Keratinocyte (primary cell): ENCODE measurements at regions not wholly inside any gene's neighbourhood (a gene's known extent, or its start where the extent isn't known, plus 50 kb on each side); places are given as distances from the start of the nearest gene placed in this dataset.
"Not testable (repeated sequence)": the region's sequence is repeated elsewhere in the genome, so short reads cannot be mapped to it uniquely, and the experiment has no call there.

Experiments used
- DNase-seq: peaks from one replicate; pipeline ENCODE4 v3.0.0-alpha.2; 2011; ENCODE audit warnings: low read depth, missing footprints, low spot score
- FAIRE-seq: peaks from 2 replicates; lab custom pipeline; 2011; peaks lifted over from hg19 to GRCh38; lab: Jason Lieb, UNC
- H2AFZ ChIP-seq: 2 replicates; pipeline ENCODE4 v1.6.0; 2012; ENCODE audit warnings: low read length, control low read depth, inconsistent platforms; ENCODE audit not compliant: control insufficient read depth
- H3K27ac ChIP-seq: 2 replicates; pipeline ENCODE4 v1.5.1; 2011; ENCODE audit warnings: low read length; ENCODE audit not compliant: control insufficient read depth, insufficient read depth
- H3K27me3 ChIP-seq: 3 replicates; pipeline ENCODE4 v1.6.0; 2011; ENCODE audit warnings: low read length; ENCODE audit not compliant: control insufficient read depth, insufficient read depth; ENCODE audit errors: extremely low read depth
- H3K36me3 ChIP-seq, 2 experiments: 2 replicates in 1 of 2; 3 replicates in 1 of 2; pipeline ENCODE4 v1.5.1; 2011; ENCODE audit warnings: low read length in 2 of 2, mild to moderate bottlenecking in 1 of 2; ENCODE audit not compliant: control insufficient read depth in 2 of 2, insufficient read depth in 2 of 2; ENCODE audit errors: extremely low read depth in 1 of 2
- H3K4me1 ChIP-seq: 3 replicates; pipeline ENCODE4 v1.5.1; 2011; ENCODE audit warnings: low read length; ENCODE audit not compliant: control insufficient read depth, insufficient read depth; ENCODE audit errors: extremely low read depth
- H3K4me2 ChIP-seq: 3 replicates; pipeline ENCODE4 v1.6.0; 2011; ENCODE audit warnings: low read depth, low read length; ENCODE audit not compliant: control insufficient read depth, insufficient read depth; ENCODE audit errors: extremely low read depth
- H3K4me3 ChIP-seq, 3 experiments: fragments of 200-600 bp in 1 of 3; sonication (generic) in 1 of 3; 2 replicates in 2 of 3; 3 replicates in 1 of 3; pipeline ENCODE4 v1.5.1; 2011 to 2016; ENCODE audit warnings: low read length in 3 of 3, mild to moderate bottlenecking in 3 of 3, control low read depth in 2 of 3, inconsistent platforms in 1 of 3, low read depth in 1 of 3, mixed read lengths in 1 of 3, mixed run types in 1 of 3, moderate library complexity in 1 of 3; ENCODE audit not compliant: control insufficient read depth in 2 of 3, insufficient read depth in 2 of 3; ENCODE audit errors: extremely low read depth in 1 of 3
- H3K79me2 ChIP-seq: 2 replicates; pipeline ENCODE4 v1.6.0; 2012; ENCODE audit warnings: low read length; ENCODE audit not compliant: control insufficient read depth, insufficient read depth
- H3K9ac ChIP-seq: 3 replicates; pipeline ENCODE4 v1.6.0; 2011; ENCODE audit warnings: low read length; ENCODE audit not compliant: control insufficient read depth, insufficient read depth; ENCODE audit errors: extremely low read depth
- H3K9me1 ChIP-seq: 3 replicates; pipeline ENCODE4 v1.6.0; 2011; ENCODE audit warnings: low read length; ENCODE audit not compliant: control insufficient read depth, insufficient read depth; ENCODE audit errors: extremely low read depth
- H3K9me3 ChIP-seq: 2 replicates; pipeline ENCODE4 v1.5.1; 2012; ENCODE audit warnings: low read depth, low read length; ENCODE audit not compliant: control insufficient read depth
- H4K20me1 ChIP-seq: 3 replicates; pipeline ENCODE4 v1.6.0; 2011; ENCODE audit warnings: low read length; ENCODE audit not compliant: control insufficient read depth, insufficient read depth; ENCODE audit errors: extremely low read depth
- EZH2 ChIP-seq: IDR thresholded peaks from one replicate; pipeline ENCODE4 v1.6.1; 2012; ENCODE audit warnings: inconsistent platforms, mild to moderate bottlenecking, low read length, moderate library complexity
- dilution Hi-C: fragments of 300-500 bp; cut with MboI; formaldehyde crosslinking; loops from one replicate; pipeline ENCODE4 v1.7.0; 2020; ENCODE audit warnings: low sequenced_read_pairs; ENCODE audit not compliant: extremely low pct_ligation_motif_present
- TF ChIP-seq, protein P1 (sequence below), 3 experiments: IDR thresholded peaks in 1 of 3; conservative IDR thresholded peaks in 1 of 3; optimal IDR thresholded peaks in 1 of 3; 2 replicates in 2 of 3; 3 replicates in 1 of 3; pipeline versions ENCODE3 to v1.5.1; 2011; ENCODE audit warnings: low read length in 3 of 3, mild to moderate bottlenecking in 3 of 3, moderate library complexity in 2 of 3, control low read depth in 1 of 3, inconsistent platforms in 1 of 3; ENCODE audit not compliant: insufficient read depth in 2 of 3; ENCODE audit errors: extremely low read depth in 1 of 3

DNA sequence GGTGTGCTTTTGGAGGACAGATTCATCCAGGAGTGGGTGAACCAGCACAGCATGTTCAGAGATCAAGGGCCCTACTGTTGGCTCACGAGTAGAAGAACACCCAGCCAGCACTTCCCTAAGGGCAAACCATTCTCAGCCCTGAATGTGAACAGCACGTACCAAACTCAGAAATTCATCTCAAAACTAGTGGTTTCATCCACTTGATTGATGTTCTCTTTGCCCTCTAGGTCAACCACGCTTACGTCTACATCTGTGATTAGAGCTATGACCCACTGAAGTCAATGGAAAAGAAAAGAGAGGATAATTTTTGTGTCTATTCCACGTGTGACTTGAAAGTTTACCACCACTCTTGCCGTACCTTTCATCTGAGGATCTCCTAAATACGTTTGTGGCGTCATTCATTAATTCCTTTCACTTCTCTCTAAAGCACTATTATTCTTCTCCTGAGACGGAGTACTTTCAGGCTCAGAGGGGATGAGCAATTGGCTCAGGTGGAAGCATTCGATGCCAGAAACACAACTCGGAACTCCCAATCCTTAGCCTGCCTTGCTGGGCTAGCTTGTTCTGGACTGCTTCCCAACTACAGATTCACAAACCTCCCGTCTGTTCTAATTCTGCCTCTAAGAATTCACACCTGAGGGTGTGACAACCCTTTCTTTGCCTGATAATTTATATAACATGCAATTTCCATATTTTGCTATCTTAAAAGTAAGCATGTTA, 57.3 kb upstream of the HIVEP3 start:
- no peak overlapping the region for H3K4me3 ChIP-seq
- H3K27me3 ChIP-seq: peaks cover 3% of the 10 kb centered on the region
- dilution Hi-C loops: no loop called here
- H3K4me1 ChIP-seq: no peaks in the 10 kb centered on the region
- no peaks in the 10 kb centered on the region for H3K79me2 ChIP-seq
- peak; percentile 39 for FAIRE-seq
- H4K20me1 ChIP-seq: no peaks in the 10 kb centered on the region
- H2AFZ ChIP-seq: no peak overlapping the region
- DNase-seq: no peak
- no peaks in the 10 kb centered on the region for H3K36me3 ChIP-seq
- H3K9me3 ChIP-seq: no peaks in the 10 kb centered on the region
- TF ChIP-seq, protein P1, sequence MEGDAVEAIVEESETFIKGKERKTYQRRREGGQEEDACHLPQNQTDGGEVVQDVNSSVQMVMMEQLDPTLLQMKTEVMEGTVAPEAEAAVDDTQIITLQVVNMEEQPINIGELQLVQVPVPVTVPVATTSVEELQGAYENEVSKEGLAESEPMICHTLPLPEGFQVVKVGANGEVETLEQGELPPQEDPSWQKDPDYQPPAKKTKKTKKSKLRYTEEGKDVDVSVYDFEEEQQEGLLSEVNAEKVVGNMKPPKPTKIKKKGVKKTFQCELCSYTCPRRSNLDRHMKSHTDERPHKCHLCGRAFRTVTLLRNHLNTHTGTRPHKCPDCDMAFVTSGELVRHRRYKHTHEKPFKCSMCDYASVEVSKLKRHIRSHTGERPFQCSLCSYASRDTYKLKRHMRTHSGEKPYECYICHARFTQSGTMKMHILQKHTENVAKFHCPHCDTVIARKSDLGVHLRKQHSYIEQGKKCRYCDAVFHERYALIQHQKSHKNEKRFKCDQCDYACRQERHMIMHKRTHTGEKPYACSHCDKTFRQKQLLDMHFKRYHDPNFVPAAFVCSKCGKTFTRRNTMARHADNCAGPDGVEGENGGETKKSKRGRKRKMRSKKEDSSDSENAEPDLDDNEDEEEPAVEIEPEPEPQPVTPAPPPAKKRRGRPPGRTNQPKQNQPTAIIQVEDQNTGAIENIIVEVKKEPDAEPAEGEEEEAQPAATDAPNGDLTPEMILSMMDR (optimal IDR thresholded peaks at IDR 0.05 in 1 of 3, IDR thresholded peaks at IDR 0.05 in 1 of 3, conservative IDR thresholded peaks at IDR 0.05 in 1 of 3; ENCODE audit: extremely low read depth in 1 of 3, insufficient read depth in 2 of 3, low read length in 3 of 3): no peak
- TF ChIP-seq EZH2: no peak
- no peak overlapping the region for H3K27ac ChIP-seq
- H3K9ac ChIP-seq: no peak overlapping the region
- no peaks in the 10 kb centered on the region for H3K9me1 ChIP-seq
- no peak overlapping the region for H3K4me2 ChIP-seq

DNA sequence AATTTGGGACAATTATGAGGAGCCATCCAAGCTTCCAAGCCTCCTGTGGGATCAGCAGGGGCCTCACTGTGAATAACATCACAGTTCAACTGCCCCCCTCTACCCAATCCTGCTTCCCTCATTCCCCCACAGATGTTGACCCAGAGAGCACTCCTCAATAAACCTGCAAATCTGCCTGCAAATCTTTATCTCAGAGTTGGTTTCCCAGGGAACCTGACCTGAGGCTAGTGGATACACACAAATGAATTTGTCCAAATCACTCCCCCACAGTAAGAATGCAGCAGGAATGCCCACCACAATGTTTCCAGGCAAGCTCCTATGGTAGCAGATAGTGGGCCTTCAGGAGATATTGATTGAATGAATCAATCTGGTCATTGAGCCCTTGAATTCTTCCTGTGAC, 56.4 kb upstream of the HIVEP3 start:
- no peak for FAIRE-seq

DNA sequence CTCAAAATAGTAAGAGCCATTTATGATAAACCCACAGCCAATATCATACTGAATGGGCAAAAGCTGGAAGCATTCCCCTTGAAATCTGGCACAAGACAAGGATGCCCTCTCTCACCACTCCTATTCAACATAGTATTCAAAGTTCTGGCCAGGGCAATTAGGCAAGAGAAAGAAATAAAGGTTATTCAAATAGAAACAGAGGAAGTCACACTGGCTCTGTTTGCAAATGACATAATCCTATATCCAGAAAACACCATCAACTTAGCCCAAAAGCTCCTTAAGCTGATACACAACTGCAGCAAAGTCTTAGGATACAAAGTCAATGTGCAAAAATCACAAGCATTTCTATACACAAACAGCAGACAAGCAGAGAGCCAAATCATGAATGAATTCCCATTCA, 49.8 kb upstream of the HIVEP3 start:
- H3K4me3 ChIP-seq, H3K27me3 ChIP-seq, H3K9me3 ChIP-seq, H2AFZ ChIP-seq, dilution Hi-C loops, FAIRE-seq, H3K27ac ChIP-seq, H3K36me3 ChIP-seq, H3K4me1 ChIP-seq, H3K4me2 ChIP-seq, H3K79me2 ChIP-seq, H3K9me1 ChIP-seq, H4K20me1 ChIP-seq, DNase-seq, H3K9ac ChIP-seq: not testable (repeated sequence)

More for the DNA sequence above, 56.4 kb upstream of the HIVEP3 start:
- no peak overlapping the region for H3K4me3 ChIP-seq
- H2AFZ ChIP-seq: no peak overlapping the region
- no peaks in the 10 kb centered on the region for H3K9me3 ChIP-seq
- no peaks in the 10 kb centered on the region for H3K36me3 ChIP-seq
- no peak overlapping the region for H3K27ac ChIP-seq
- H4K20me1 ChIP-seq: no peaks in the 10 kb centered on the region
- H3K79me2 ChIP-seq: no peaks in the 10 kb centered on the region
- TF ChIP-seq, protein P1 (optimal IDR thresholded peaks at IDR 0.05 in 1 of 3, IDR thresholded peaks at IDR 0.05 in 1 of 3, conservative IDR thresholded peaks at IDR 0.05 in 1 of 3; ENCODE audit: extremely low read depth in 1 of 3, insufficient read depth in 2 of 3, low read length in 3 of 3): no peak
- no peak for TF ChIP-seq EZH2
- no peak overlapping the region for H3K9ac ChIP-seq
- no peak overlapping the region for H3K4me2 ChIP-seq
- no peak for DNase-seq
- no peaks in the 10 kb centered on the region for H3K4me1 ChIP-seq
- dilution Hi-C loops: no loop called here
- no peaks in the 10 kb centered on the region for H3K9me1 ChIP-seq
- peaks cover 3% of the 10 kb centered on the region for H3K27me3 ChIP-seq
